Neural crest cell (in vitro differentiated cells): ENCODE measurements at regions not wholly inside any gene's neighbourhood (a gene's known extent, or its start where the extent isn't known, plus 50 kb on each side); places are given as distances from the start of the nearest gene placed in this dataset.
A peak's percentile ranks its signal among the peaks of the same experiment; 100 is the strongest.

Experiments used
- DNase-seq: peaks from one replicate; pipeline ENCODE4 v3.0.0; 2021; ENCODE audit warnings: low read depth, mixed read lengths, low spot score
- H3K27ac Mint-ChIP-seq: one replicate; pipeline ENCODE4 v1.8.0; 2021; ENCODE audit warnings: mild to moderate bottlenecking, mixed read lengths; ENCODE audit not compliant: unreplicated experiment
- H3K27me3 Mint-ChIP-seq: 2 replicates; pipeline ENCODE4 v1.8.0; 2021; ENCODE audit warnings: low read depth, mild to moderate bottlenecking, mixed read lengths
- H3K36me3 Mint-ChIP-seq: 2 replicates; pipeline ENCODE4 v1.8.0; 2021; ENCODE audit warnings: low read depth, mild to moderate bottlenecking, mixed read lengths
- H3K4me1 Mint-ChIP-seq: 2 replicates; pipeline ENCODE4 v1.8.0; 2021; ENCODE audit warnings: mixed read lengths
- H3K4me3 Mint-ChIP-seq: one replicate; pipeline ENCODE4 v1.8.0; 2021; ENCODE audit warnings: mild to moderate bottlenecking, mixed read lengths
- H3K9me3 Mint-ChIP-seq: 2 replicates; pipeline ENCODE4 v1.8.0; 2021; ENCODE audit warnings: mixed read lengths
- CTCF ChIP-seq: fragments of 200-600 bp; sonication (generic); conservative IDR thresholded peaks from 2 replicates; pipeline ENCODE4 v1.5.0; 2021; ENCODE audit warnings: antibody characterized with exemption, mild to moderate bottlenecking

GRCh38 chr11:70535191-70535971, 137.1 kb downstream of the CTTN start:
- TF ChIP-seq CTCF: no peak
- Mint-ChIP-seq H3K4me1 (peaks cover 29% of the 10 kb centered on the region), H3K27ac (peak overlapping the region; percentile 54), H3K27me3 (peaks cover 2% of the 10 kb centered on the region), H3K4me3 (no peak overlapping the region), H3K36me3 (peaks cover 4% of the 10 kb centered on the region), H3K9me3 (peaks cover 5% of the 10 kb centered on the region)
- DNase-seq: no peak

- TF ChIP-seq CTCF: no peak
- DNase-seq: no peak
- Mint-ChIP-seq H3K4me1 (peaks cover 25% of the 10 kb centered on the region), H3K36me3 (peaks cover 4% of the 10 kb centered on the region), H3K9me3 (peaks cover 5% of the 10 kb centered on the region), H3K4me3 (no peak overlapping the region), H3K27ac (no peak overlapping the region), H3K27me3 (peaks cover 2% of the 10 kb centered on the region)
Measured at GRCh38 chr11:70536051-70536877, 137.9 kb downstream of the CTTN start.

GRCh38 chr11:70537576-70538571, 139.5 kb downstream of the CTTN start:
- no peak for TF ChIP-seq CTCF
- Mint-ChIP-seq H3K4me3 (no peak overlapping the region), H3K4me1 (peaks cover 11% of the 10 kb centered on the region), H3K27me3 (peaks cover 2% of the 10 kb centered on the region), H3K9me3 (peaks cover 5% of the 10 kb centered on the region), H3K36me3 (peaks cover 4% of the 10 kb centered on the region), H3K27ac (peak overlapping the region; percentile 37)
- no peak for DNase-seq

- no peak for DNase-seq
- H3K27me3 Mint-ChIP-seq: peaks cover 2% of the 10 kb centered on the region
- H3K9me3 Mint-ChIP-seq: peaks cover 5% of the 10 kb centered on the region
- TF ChIP-seq CTCF: no peak
- peaks cover 4% of the 10 kb centered on the region for H3K36me3 Mint-ChIP-seq
- no peak overlapping the region for H3K4me3 Mint-ChIP-seq
- H3K27ac Mint-ChIP-seq: no peak overlapping the region
- peaks cover 5% of the 10 kb centered on the region for H3K4me1 Mint-ChIP-seq
Measured at GRCh38 chr11:70538641-70539359, 140.5 kb downstream of the CTTN start.
